ENCODE measurements at regions not wholly inside any gene's neighbourhood (a gene's known extent, or its start where the extent isn't known, plus 50 kb on each side); places are given as distances from the start of the nearest gene placed in this dataset.

DNA sequence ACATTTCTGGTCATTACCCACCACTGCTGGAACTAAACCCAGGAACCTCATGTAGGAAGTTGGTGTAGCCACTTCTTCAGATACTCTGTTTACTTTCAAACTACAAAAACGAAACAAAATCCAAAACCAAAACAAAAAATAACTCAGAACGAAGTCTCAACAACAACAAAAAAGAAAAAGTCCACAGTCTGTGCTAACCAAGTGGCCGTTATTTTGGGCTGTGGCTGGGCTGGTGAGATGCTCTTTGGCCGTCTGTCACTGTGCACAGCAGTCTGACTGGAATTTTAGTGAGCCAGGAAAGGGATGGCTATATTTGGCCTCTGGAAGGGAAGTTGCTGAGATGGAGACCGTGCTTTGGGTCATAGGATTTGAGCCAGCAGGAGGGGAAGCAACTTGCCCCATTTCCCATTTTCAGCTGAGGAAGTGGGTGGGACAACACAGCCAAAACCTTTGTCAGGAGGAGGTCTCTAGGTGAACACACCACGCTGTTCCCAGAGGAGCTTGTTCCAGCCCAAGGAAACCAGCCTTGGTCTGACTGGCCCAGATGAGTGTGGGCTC, 334.1 kb downstream of the ZSWIM6 start:
- H3K27ac Mint-ChIP-seq (ENCODE audit: unreplicated experiment) = peak overlapping the region; percentile 59
- TF ChIP-seq, protein P1, sequence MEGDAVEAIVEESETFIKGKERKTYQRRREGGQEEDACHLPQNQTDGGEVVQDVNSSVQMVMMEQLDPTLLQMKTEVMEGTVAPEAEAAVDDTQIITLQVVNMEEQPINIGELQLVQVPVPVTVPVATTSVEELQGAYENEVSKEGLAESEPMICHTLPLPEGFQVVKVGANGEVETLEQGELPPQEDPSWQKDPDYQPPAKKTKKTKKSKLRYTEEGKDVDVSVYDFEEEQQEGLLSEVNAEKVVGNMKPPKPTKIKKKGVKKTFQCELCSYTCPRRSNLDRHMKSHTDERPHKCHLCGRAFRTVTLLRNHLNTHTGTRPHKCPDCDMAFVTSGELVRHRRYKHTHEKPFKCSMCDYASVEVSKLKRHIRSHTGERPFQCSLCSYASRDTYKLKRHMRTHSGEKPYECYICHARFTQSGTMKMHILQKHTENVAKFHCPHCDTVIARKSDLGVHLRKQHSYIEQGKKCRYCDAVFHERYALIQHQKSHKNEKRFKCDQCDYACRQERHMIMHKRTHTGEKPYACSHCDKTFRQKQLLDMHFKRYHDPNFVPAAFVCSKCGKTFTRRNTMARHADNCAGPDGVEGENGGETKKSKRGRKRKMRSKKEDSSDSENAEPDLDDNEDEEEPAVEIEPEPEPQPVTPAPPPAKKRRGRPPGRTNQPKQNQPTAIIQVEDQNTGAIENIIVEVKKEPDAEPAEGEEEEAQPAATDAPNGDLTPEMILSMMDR (IDR thresholded peaks at IDR 0.05; ENCODE audit: unreplicated experiment) = no peak
- H3K4me3 Mint-ChIP-seq (ENCODE audit: unreplicated experiment) = no peak overlapping the region
- DNase-seq (ENCODE audit: low spot score) = peak; percentile 23
- peaks cover 22% of the 10 kb centered on the region for H3K4me1 Mint-ChIP-seq (ENCODE audit: unreplicated experiment)
- H3K9me3 Mint-ChIP-seq (ENCODE audit: unreplicated experiment) = no peaks in the 10 kb centered on the region
- H3K36me3 Mint-ChIP-seq (ENCODE audit: low read depth, unreplicated experiment) = peaks cover 5% of the 10 kb centered on the region
- H3K27me3 Mint-ChIP-seq (ENCODE audit: unreplicated experiment) = peaks cover 4% of the 10 kb centered on the region

DNA sequence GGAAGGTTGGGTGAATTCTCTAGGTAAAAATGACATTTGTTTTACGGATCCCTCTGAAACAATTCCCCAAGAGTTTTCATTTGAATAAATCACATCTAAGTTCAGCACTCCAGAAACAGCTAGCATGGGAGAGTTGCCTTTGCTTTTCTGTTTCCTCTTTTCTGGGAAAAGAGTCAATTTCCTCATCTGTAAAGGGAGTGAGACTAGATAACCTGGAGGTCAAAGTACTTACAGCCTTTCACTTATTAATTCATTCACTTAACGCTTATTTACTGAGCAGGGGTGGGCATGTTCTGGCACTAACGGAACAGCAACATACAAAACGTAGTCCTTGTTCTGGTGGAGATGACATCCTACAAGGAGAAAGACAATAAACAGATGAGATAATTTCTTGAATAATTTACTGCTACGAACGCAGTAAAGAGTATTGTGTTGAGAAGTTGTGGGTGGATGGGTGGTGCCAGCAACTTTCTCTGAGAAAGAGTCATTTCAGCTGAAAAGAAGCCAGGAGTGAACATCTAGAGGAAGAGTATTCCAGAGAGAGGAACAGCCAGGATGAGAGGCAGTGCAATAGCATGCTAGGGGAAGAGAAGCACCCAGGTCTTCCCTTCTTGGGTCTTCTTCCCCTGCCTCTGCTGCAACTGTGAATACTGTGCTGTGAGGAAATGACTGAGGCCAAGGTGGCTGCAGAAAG, 335.6 kb downstream of the ZSWIM6 start:
- H3K36me3 Mint-ChIP-seq (ENCODE audit: low read depth, unreplicated experiment) = peaks cover 6% of the 10 kb centered on the region
- H3K4me3 Mint-ChIP-seq (ENCODE audit: unreplicated experiment) = no peak overlapping the region
- peaks cover 2% of the 10 kb centered on the region for H3K27me3 Mint-ChIP-seq (ENCODE audit: unreplicated experiment)
- DNase-seq (ENCODE audit: low spot score) = no peak
- peaks cover 27% of the 10 kb centered on the region for H3K4me1 Mint-ChIP-seq (ENCODE audit: unreplicated experiment)
- TF ChIP-seq, protein P1 (IDR thresholded peaks at IDR 0.05; ENCODE audit: unreplicated experiment) = no peak
- no peaks in the 10 kb centered on the region for H3K9me3 Mint-ChIP-seq (ENCODE audit: unreplicated experiment)
- no peak overlapping the region for H3K27ac Mint-ChIP-seq (ENCODE audit: unreplicated experiment)

DNA sequence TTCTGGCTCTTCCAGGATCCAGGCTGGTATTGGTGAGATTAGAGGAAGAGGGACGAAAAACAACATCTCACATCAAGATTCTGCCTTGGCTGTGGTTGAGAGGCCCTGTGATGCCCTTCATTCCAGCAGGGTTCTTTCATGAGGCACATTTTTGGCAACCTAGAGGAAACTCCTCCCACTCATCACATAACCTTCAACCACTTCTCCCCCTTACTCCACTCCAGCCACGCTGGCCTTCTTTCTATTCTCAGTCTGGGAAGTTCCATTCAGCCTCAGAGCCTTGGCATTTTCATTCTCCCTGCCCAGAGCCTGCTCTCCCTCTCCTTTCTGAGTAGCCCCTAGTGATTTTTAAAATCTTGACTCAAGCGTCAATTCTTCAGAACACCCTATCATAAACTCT, 337.5 kb downstream of the ZSWIM6 start:
- Mint-ChIP-seq H3K4me1 (ENCODE audit: unreplicated experiment) (peaks cover 45% of the 10 kb centered on the region), H3K27ac (ENCODE audit: unreplicated experiment) (no peak overlapping the region), H3K4me3 (ENCODE audit: unreplicated experiment) (no peak overlapping the region), H3K9me3 (ENCODE audit: unreplicated experiment) (no peaks in the 10 kb centered on the region), H3K27me3 (ENCODE audit: unreplicated experiment) (peaks cover 5% of the 10 kb centered on the region), H3K36me3 (ENCODE audit: low read depth, unreplicated experiment) (peaks cover 7% of the 10 kb centered on the region)
- TF ChIP-seq, protein P1 (IDR thresholded peaks at IDR 0.05; ENCODE audit: unreplicated experiment) = no peak
- DNase-seq (ENCODE audit: low spot score) = no peak

DNA sequence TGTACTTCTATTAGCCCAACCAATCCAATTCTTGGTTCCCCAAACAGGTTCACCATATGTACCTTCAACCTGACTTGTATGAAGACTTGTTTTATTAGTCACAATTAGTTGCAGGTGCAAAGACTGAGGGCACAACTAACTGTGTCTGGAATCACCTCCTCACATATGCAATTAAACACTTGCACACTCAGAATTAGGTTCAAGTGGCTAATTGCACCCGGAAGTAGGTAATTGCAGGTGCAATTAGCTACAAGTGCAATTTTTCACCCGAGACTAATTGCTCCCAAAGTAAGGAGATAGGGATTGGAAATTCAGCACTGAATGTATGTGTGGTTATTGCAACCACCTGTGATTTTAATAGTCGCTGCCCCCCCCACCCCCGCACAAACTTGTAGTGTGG, 338.9 kb downstream of the ZSWIM6 start:
- TF ChIP-seq, protein P1 (IDR thresholded peaks at IDR 0.05; ENCODE audit: unreplicated experiment) = no peak
- H3K27me3 Mint-ChIP-seq (ENCODE audit: unreplicated experiment) = peaks cover 5% of the 10 kb centered on the region
- DNase-seq (ENCODE audit: low spot score) = no peak
- no peak overlapping the region for H3K27ac Mint-ChIP-seq (ENCODE audit: unreplicated experiment)
- H3K9me3 Mint-ChIP-seq (ENCODE audit: unreplicated experiment) = no peaks in the 10 kb centered on the region
- no peak overlapping the region for H3K4me3 Mint-ChIP-seq (ENCODE audit: unreplicated experiment)
- H3K4me1 Mint-ChIP-seq (ENCODE audit: unreplicated experiment) = peaks cover 47% of the 10 kb centered on the region
- peaks cover 7% of the 10 kb centered on the region for H3K36me3 Mint-ChIP-seq (ENCODE audit: low read depth, unreplicated experiment)

DNA sequence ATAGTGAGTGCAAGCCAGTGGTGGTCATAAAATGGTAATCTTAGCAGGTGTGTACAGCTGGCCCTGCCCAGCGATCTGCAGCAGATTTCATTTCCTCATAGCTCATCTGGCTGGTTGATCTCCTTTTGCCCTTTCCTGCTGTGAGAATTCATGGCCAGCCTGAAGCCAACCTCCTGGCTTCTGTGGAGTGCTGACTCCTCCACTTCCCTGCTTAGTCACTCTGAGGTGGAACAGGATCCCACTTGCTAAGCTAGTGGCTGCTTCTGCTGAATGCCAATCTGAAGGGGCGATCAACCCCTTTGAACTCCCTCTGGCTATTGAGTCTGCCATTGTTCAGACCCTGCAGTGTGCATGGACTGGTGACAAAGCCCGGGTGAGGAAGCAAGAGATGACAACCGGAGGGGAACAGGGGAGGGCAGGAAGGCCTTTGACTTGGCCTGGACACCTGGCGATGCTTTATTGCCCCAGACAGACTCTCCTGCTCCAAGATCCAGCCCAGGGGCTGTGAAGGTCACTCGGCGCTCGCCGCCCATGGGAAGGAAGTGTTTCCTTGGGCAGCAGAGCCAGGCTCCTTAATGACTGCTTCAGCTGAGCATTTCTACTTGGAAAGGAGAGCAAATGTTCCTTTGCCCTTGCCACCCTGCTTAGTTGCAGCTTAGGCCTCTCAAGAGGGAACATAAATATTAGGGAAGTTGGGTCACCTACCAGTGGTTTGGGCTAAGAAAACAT, 341.1 kb downstream of the ZSWIM6 start:
- no peak for DNase-seq (ENCODE audit: low spot score)
- no peak overlapping the region for H3K27ac Mint-ChIP-seq (ENCODE audit: unreplicated experiment)
- peaks cover 3% of the 10 kb centered on the region for H3K36me3 Mint-ChIP-seq (ENCODE audit: low read depth, unreplicated experiment)

More for the DNA sequence above, 341.1 kb downstream of the ZSWIM6 start:
- Mint-ChIP-seq H3K27me3 (ENCODE audit: unreplicated experiment) (peaks cover 3% of the 10 kb centered on the region), H3K9me3 (ENCODE audit: unreplicated experiment) (no peaks in the 10 kb centered on the region), H3K4me1 (ENCODE audit: unreplicated experiment) (peaks cover 29% of the 10 kb centered on the region), H3K4me3 (ENCODE audit: unreplicated experiment) (peak overlapping the region; percentile 81)
- TF ChIP-seq, protein P1 (IDR thresholded peaks at IDR 0.05; ENCODE audit: unreplicated experiment) = no peak
